Gastrocnemius medialis (tissue), 4 donors: ENCODE measurements at regions not wholly inside any gene's neighbourhood (a gene's known extent, or its start where the extent isn't known, plus 50 kb on each side); places are given as distances from the start of the nearest gene placed in this dataset.

Source experiments
- ATAC-seq, 2 donors: fragments of 150-250 bp; one replicate each; pipeline ENCODE4 v1.9.1; 2016
- DNase-seq, 2 donors: peaks; one replicate each; pipeline ENCODE4 v3.0.0-alpha.2; 2019
- H3K27ac ChIP-seq, 4 donors: fragments of 200-600 bp; sonication (generic); 1 replicate in 1 of 4; 2 replicates in 3 of 4; pipeline ENCODE4 v1.5.1; 2016 to 2018; ENCODE audit warnings: mild to moderate bottlenecking in 2 of 4, moderate library complexity in 1 of 4
- H3K27me3 ChIP-seq, 3 donors: fragments of 200-600 bp; sonication (generic) in 2 of 3; 1 replicate in 1 of 3; 2 replicates in 2 of 3; pipeline versions ENCODE4 v1.5.1 to v1.6.0; 2016 to 2019; ENCODE audit warnings: mild to moderate bottlenecking in 1 of 3, moderate library complexity in 1 of 3
- H3K36me3 ChIP-seq, 2 donors: fragments of 200-600 bp; sonication (generic) in 1 of 2; one replicate each; pipeline ENCODE4 v1.5.1; 2017 to 2018
- H3K4me1 ChIP-seq, 2 donors: fragments of 200-600 bp; sonication (generic) in 1 of 2; one replicate each; pipeline ENCODE4 v1.5.1; 2016 to 2017; ENCODE audit warnings: mild to moderate bottlenecking in 2 of 2
- H3K4me3 ChIP-seq, 4 donors: fragments of 200-600 bp; sonication (generic) in 3 of 4; 1 replicate in 1 of 4; 2 replicates in 3 of 4; pipeline ENCODE4 v1.5.1; 2016 to 2019; ENCODE audit warnings: mild to moderate bottlenecking in 2 of 4
- H3K9me3 ChIP-seq, 3 donors: fragments of 200-600 bp; sonication (generic) in 2 of 3; 1 replicate in 1 of 3; 2 replicates in 2 of 3; pipeline ENCODE4 v1.5.1; 2016 to 2019
- CTCF ChIP-seq, 5 experiments: fragments of 450-650 bp in 3 of 5; fragments of 200-600 bp in 2 of 5; sonication (generic) in 2 of 5; IDR thresholded peaks in 4 of 5; conservative IDR thresholded peaks in 1 of 5; 1 replicate in 4 of 5; 2 replicates in 1 of 5; pipeline ENCODE4 v1.5.1; 2016 to 2019; ENCODE audit warnings: antibody characterized with exemption in 5 of 5, mild to moderate bottlenecking in 3 of 5, moderate library complexity in 3 of 5
- POLR2A ChIP-seq, 2 donors: fragments of 450-650 bp; IDR thresholded peaks; one replicate each; pipeline ENCODE4 v1.6.1; 2017; ENCODE audit warnings: antibody characterized with exemption in 2 of 2, mild to moderate bottlenecking in 2 of 2, moderate library complexity in 2 of 2
- in situ Hi-C, 4 donors: fragments of 200-750 bp; cut with MboI; loops; one replicate each; pipeline versions ENCODE4 v1.15.0 to v1.8.0; 2017; ENCODE audit warnings: low sequenced_read_pairs in 4 of 4
- intact Hi-C: fragments of 100-400 bp; cut with DNase I; formaldehyde crosslinking; loops from one replicate; pipeline ENCODE4 v1.15.1; 2023; ENCODE audit warnings: low total_unique reads

DNA sequence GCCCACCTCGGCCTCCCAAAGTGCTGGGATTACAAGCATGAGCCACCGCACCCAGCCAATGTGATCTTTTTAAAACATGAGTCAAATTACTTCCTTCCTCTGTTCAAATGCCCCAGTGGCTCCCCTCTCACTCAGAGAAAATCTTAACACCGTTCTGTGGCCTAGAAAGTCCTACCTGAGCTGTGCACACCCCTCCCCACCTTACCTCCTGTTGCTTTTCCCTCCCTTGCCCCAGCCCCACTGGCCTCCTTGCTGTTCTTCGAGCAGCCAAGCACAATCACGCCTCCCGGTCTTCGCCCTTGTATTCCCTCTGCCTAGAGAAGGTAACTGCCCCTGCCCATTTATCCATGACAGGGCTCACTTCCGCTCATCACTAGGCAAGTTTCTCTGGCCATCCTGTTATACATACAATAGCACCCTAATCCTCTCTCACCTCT lies 62.6 kb upstream of the RPL11 start:
- Histone ChIP-seq H3K27ac (no peak overlapping the region), H3K27me3 (no peaks in the 10 kb centered on the region), H3K9me3 (no peaks in the 10 kb centered on the region), H3K4me1 (no peaks in the 10 kb centered on the region), H3K36me3 (no peaks in the 10 kb centered on the region), H3K4me3 (no peak overlapping the region)
- intact Hi-C loops (no loop called here), in situ Hi-C loops (no loop called here)
- no peak for TF ChIP-seq POLR2A (IDR thresholded peaks at IDR 0.05)
- no peak for TF ChIP-seq CTCF (IDR thresholded peaks at IDR 0.05 in 4 of 5, conservative IDR thresholded peaks at IDR 0.05 in 1 of 5)
- DNase-seq (no peak), ATAC-seq (no peak)

DNA sequence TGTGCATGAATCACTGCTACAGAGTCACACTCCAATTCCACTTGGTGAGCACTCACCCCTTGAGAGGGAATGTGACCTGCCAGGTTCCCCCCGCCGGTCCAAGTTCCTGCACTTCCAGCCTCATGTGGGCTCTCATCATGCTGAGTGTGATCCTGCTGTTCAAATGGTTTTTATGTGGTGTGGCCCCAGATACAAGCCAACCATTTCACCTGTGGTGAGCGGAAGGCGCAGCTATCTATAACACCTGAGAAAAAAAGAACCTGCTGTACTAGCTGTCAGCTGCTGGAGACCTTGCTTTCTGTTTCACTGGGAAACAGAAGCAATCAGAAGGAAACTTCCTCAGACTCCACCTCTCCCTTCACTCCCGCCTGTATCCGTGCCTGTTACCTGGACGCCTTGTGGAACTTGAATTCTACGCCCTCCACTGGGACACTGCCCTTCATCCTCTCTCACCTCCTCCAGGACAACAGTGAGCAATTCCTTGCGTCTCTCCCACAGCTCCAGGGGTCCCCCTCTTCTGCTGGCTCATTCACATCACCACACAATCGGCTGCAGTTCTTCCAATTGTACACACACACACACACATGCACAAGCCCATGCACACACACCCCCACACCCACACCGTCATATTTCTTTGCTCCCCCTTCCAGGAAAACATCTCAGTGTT lies 64.4 kb upstream of the RPL11 start:
- in situ Hi-C loops, result no loop called here
- Histone ChIP-seq H3K27ac (no peak overlapping the region), H3K4me1 (no peaks in the 10 kb centered on the region), H3K36me3 (no peaks in the 10 kb centered on the region), H3K4me3 (no peak overlapping the region), H3K9me3 (no peaks in the 10 kb centered on the region), H3K27me3 (no peaks in the 10 kb centered on the region)
- TF ChIP-seq POLR2A (IDR thresholded peaks at IDR 0.05) (no peak), CTCF (IDR thresholded peaks at IDR 0.05 in 4 of 5, conservative IDR thresholded peaks at IDR 0.05 in 1 of 5) (no peak)
- intact Hi-C loops, result no loop called here
- DNase-seq (no peak), ATAC-seq (no peak)

DNA sequence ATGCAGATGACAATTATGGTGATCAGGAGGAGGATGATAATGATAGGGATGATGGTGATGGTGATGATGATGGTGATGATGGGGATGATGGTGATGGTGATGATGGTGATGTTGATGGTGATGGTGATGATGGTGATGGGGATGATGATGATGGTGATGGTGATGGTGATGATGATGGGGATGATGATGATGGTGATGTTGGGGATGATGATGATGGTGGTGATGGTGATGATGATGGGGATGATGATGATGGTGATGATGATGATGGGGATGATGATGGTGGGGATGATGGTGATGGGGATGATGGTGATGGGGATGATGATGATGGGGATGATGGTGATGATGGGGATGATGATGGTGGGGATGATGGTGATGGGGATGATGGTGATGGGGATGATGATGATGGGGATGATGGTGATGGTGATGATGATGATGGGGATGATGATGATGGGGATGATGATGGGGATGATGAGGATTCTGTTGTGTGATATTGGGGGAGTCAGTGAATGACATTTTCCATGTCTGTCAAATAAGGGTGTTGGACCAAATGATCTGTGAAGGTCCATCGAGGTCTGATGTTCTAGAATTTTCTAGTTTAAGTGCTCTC lies 65.6 kb upstream of the RPL11 start:
- H3K4me3 ChIP-seq, result no peak overlapping the region

DNA sequence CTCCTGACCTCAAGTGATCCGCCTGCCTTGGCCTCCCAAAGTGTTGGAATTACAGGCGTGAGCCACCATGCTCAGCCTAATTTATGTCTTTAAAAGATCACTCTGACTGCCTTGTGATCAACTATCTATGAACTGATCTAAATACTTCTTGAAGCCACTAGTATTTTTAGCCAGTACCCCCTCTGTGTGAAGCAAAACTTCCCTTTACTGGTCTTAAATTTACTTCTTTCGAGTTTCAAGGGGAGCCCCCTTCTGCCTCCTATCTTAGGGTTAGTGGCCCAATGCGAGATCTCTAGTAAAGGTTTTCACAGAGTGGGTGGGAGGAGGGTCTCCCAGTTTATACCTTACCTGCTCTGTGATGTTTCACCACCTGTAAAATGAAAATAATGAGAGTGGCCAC lies 66.1 kb upstream of the RPL11 start:
- in situ Hi-C loops, result no loop called here
- intact Hi-C loops, result no loop called here
- H3K4me3 ChIP-seq, result no peak overlapping the region
- ATAC-seq (no peak), DNase-seq (no peak)
- no peaks in the 10 kb centered on the region for H3K9me3 ChIP-seq
- TF ChIP-seq POLR2A (IDR thresholded peaks at IDR 0.05), result no peak
- TF ChIP-seq CTCF (IDR thresholded peaks at IDR 0.05 in 4 of 5, conservative IDR thresholded peaks at IDR 0.05 in 1 of 5), result no peak
- no peaks in the 10 kb centered on the region for H3K36me3 ChIP-seq
- peaks cover 0 to 5% (median 0%) of the 10 kb centered on the region in 3 donors for H3K27me3 ChIP-seq
- no peak overlapping the region for H3K27ac ChIP-seq
- no peaks in the 10 kb centered on the region for H3K4me1 ChIP-seq

More for the DNA sequence above, 65.6 kb upstream of the RPL11 start:
- Histone ChIP-seq H3K27ac (no peak overlapping the region), H3K36me3 (no peaks in the 10 kb centered on the region), H3K9me3 (no peaks in the 10 kb centered on the region), H3K27me3 (peaks cover 0 to under 1% (median 0%) of the 10 kb centered on the region in 3 donors), H3K4me1 (no peaks in the 10 kb centered on the region)
- intact Hi-C loops (no loop called here), in situ Hi-C loops (no loop called here)
- TF ChIP-seq POLR2A (IDR thresholded peaks at IDR 0.05) (no peak), CTCF (IDR thresholded peaks at IDR 0.05 in 4 of 5, conservative IDR thresholded peaks at IDR 0.05 in 1 of 5) (no peak)
- no peak for DNase-seq
- ATAC-seq, result no peak
